GM18511 (cell line): ENCODE measurements at regions not wholly inside any gene's neighbourhood (a gene's known extent, or its start where the extent isn't known, plus 50 kb on each side); places are given as distances from the start of the nearest gene placed in this dataset.
"Not testable (repeated sequence)": the region's sequence is repeated elsewhere in the genome, so short reads cannot be mapped to it uniquely, and the experiment has no call there.

Experiments used
- ATAC-seq: cut with Tn5 transposase; IDR thresholded peaks from one replicate; pipeline ENCODE4 v1.9.1; 2021; ENCODE audit warnings: mild to moderate bottlenecking, moderate library complexity; ENCODE audit not compliant: unreplicated experiment

- ATAC-seq: no peak
Measured at GRCh38 chr2:184993746-184994145, 395.4 kb downstream of the ZNF804A start.

GRCh38 chr2:185006481-185006880 lies 408.2 kb downstream of the ZNF804A start:
- no peak for ATAC-seq

GRCh38 chr2:185012643-185013042 lies 414.3 kb downstream of the ZNF804A start:
- ATAC-seq: no peak

DNA sequence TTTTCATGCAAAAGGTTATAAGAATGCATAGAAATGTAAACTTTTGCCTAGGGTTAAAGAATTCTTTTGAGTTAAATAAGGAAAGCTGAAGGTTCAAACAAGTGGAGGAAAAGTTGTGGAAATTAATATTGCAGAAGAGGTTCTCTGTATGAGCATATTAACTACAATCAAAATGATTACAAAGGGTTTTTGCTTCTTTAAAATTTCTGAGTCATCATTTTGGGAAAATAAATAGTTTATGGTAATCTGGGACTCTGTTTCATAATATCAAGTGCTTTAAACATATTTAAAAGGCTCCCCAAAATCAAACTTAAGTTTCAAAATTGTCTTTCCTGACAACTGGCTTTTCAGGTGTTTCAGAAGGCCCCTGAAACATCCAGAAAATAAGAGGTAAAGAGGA lies 415.7 kb downstream of the ZNF804A start:
- no peak for ATAC-seq

- ATAC-seq: not testable (repeated sequence)
Measured at GRCh38 chr2:185025891-185026290, 427.6 kb downstream of the ZNF804A start.

DNA sequence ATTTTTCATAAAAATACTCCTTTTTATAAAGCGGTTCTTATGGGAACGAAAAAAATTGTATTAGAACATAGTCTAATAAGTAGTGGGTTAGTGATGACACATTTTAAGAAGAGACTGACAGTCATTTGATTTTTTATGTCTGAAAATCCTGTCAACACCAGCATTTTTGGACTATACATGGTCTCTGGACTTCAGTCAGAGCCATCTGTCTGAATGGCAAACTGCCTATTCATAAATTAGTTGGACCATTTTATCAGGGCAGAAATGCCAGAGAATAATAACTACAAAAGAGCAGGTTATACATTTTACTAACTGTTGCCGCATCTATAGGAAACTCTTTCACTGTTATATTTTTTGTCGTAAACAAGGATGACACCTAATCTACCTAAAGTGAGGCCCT lies 437.6 kb downstream of the ZNF804A start:
- ATAC-seq: no peak

GRCh38 chr2:185044323-185044874 lies 446.1 kb downstream of the ZNF804A start:
- ATAC-seq: no peak

DNA sequence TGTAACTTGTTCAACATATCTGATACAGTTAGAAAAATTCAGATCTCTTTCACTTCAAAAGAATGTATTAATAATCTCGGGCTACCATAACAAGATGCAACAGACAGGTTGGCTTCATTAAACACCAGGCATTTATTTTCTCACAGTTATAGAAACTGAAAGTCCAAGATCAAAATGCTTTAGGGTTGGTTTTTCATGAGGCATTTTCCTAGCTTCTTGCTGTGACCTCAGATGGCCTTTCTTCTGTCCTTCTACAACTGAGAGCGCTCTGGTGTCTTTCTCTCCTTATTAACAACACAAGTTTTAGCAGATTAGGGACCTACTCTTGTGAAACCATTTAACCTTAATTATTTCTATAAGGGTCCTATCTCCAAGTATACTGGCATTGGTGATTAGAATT lies 452.5 kb downstream of the ZNF804A start:
- ATAC-seq: no peak

DNA sequence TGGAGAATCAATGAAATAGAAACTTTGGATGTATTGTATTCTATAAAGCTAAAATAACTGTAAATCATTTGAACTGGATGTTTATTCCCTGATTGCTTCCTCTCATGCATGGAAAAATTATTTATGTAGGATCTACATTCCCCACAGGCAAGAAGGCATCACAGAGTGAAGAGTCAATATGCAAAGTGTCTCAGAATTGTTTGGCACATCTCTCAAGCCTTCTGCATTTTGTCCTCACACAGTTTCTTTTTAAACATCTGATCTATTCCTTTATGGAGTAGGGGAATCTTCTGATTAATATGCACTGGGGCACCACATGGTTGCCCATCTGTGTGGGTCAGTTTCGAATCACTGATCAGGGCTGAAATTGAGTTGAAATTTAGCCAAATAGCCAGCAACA lies 465.4 kb downstream of the ZNF804A start:
- no peak for ATAC-seq

- ATAC-seq: no peak
Measured at GRCh38 chr2:185066128-185066527, 467.8 kb downstream of the ZNF804A start.

DNA sequence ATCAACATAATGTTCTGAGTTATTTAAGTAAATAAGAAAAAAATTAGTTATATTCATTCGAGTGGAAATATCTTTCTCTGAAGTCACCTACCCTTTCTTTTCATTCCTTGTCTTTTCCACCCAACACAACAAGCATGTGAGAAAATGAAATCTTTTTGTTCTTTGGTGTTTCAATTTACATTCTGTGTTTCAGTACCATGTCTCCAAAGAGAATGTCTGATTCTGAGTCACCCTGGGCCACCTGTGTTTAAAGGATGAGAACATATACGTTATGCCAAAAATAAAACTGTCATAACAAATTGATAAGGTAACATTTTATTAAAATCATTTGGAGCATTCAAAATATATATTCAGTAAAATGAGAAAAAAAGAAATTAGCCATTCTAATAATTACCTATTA lies 470.8 kb downstream of the ZNF804A start:
- no peak for ATAC-seq

DNA sequence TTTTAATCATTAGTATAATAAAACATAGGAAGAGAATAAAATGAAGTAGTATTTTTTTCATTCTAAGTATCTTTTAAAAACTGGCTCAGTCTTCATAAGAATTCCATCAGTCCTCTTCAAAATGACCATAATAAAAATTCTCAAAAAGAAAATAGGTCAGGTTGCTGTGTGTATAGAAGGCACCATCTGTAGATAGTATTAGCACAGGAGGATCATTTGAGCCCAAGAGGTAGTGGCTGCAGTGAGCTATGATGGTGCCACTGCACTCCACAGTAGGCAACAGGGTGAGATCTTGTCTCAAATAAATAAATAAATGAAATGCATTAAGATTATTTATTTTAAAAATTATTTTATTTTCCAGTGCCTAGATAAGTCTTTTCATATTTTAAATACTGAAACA lies 475.8 kb downstream of the ZNF804A start:
- ATAC-seq: no peak

GRCh38 chr2:185082749-185083148 lies 484.4 kb downstream of the ZNF804A start:
- no peak for ATAC-seq

GRCh38 chr2:185108588-185108987 lies 510.3 kb downstream of the ZNF804A start:
- no peak for ATAC-seq

DNA sequence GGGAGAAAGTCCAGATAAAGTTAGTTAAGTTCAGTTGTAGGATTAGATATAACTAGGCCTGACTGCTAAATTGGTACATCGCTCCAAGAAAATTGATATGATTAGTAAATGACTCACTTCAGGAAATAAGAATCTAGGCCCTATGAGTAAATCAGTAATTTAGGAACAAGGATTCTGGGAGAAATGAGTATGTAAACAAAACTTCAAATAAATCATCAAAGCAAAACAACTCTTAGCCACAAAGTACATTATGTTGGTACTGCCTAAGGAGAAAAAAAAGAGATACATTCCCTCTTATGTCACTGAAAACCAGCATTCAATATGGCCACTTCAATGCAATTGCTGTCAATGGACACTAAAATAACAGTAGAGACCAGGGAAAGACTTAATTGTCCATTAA lies 529.1 kb downstream of the ZNF804A start:
- no peak for ATAC-seq

DNA sequence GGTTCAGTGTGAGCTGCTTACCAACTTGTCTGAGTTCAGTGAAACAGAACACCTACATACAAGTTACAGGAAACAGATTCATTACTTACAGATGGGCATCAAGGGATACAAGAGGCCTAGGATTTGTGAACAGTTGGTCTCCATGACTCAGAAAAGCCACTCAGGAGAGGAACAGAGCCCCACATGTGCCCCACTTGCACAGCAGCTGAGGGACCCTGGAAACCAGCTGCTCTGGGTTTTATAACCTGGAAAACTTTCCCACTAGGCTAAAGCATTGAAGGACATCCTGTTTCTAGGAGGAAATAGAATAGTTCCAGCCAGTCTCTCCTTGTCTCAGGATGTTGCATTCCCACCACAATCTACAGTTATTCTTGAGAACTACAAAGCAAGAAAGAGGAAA lies 530.0 kb downstream of the ZNF804A start:
- ATAC-seq: no peak

GRCh38 chr2:185128996-185129395 lies 530.7 kb downstream of the ZNF804A start:
- no peak for ATAC-seq

- ATAC-seq: no peak
Measured at GRCh38 chr2:185130685-185131084, 532.4 kb downstream of the ZNF804A start.

GRCh38 chr2:185132501-185133041 lies 534.2 kb downstream of the ZNF804A start:
- no peak for ATAC-seq

DNA sequence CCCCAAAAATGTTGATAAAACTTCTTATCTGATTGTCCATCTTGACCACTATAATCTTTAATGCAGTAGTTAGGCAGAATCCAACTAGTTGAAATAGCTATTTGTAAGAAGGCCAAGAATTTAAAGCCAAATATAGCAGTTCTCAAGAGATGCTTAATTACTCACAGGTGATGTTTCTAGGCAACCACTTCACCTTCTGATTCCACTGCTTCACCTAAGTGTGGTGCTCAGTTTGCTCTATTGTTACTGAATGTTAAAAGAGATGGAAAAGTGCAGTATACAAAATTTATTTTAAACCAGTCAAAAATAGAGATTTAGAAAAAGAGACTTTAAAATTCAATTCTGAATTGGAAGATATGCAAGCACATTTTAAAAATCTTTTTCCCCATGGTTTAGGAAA lies 539.4 kb downstream of the ZNF804A start:
- ATAC-seq: no peak

- no peak for ATAC-seq
Measured at GRCh38 chr2:185142677-185143076, 544.3 kb downstream of the ZNF804A start.

DNA sequence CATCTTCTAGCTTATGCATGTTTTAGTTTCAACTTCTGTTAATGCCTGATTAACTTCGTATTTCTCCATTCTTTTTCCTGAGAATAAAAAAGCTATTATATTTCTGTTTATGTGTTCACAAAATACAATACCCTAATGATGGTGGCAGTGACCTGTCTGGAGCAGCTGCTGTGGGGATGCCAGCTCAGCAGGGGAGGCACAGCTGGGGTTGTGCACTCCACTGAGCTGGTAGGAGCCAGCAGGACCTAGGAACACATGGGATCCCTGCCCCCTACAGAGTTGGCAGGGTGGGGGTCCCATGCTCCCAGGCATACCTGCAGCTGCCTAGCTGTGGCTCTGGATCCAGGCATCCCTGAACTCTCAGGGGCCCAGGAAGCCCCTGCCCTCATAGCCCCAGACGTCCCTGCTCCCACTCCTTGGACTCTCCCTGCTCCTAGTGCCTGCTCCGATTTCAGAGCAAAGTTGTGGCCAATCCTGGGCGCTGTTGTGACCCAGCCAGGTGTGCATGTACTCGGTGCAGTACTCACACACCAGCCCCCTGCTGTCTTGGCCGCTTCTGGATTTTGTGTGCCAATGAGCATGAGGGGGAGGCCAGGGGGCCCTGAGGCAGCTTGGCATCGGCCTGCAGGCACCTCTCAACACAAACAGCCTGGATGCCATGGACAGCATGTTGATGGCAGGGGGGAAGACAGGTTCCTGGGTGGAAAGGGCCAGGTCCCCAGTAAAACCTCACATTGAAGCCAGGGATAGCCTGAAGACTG lies 546.0 kb downstream of the ZNF804A start:
- no peak for ATAC-seq
